BJ (cell line): ENCODE measurements at regions not wholly inside any gene's neighbourhood (a gene's known extent, or its start where the extent isn't known, plus 50 kb on each side); places are given as distances from the start of the nearest gene placed in this dataset. TPM values are rescaled to one million over a fixed set of nuclear protein-coding genes. Genes with fewer than 3 reads are reported as not detected.

Experiments
- CTCF ChIA-PET: fragments of 350-600 bp; formaldehyde crosslinking; extraction: SDS; loops from one replicate; lab custom pipeline; 2021; ENCODE audit warnings: antibody characterized with exemption, inconsistent platforms; lab: Yijun Ruan, JAX
- POLR2A ChIA-PET: fragments of 300-600 bp; sonication (Branson Sonifier 250); formaldehyde crosslinking; extraction: SDS; loops from one replicate; lab custom pipeline; 2021; ENCODE audit warnings: antibody characterized with exemption; lab: Charles Lee
- DNase-seq: peaks from one replicate; pipeline ENCODE4 v3.0.0-alpha.2; 2011; ENCODE audit warnings: low read depth
- H3K27me3 ChIP-seq: 2 replicates; pipeline ENCODE4 v1.6.0; 2011; ENCODE audit warnings: low read length; ENCODE audit not compliant: control insufficient read depth, insufficient read depth
- H3K36me3 ChIP-seq: 2 replicates; pipeline ENCODE4 v1.5.1; 2011; ENCODE audit warnings: low read length; ENCODE audit not compliant: control insufficient read depth, insufficient read depth
- H3K4me3 ChIP-seq: 2 replicates; pipeline ENCODE4 v1.5.1; 2011; ENCODE audit warnings: low read depth, mild to moderate bottlenecking, control low read depth, low read length
- CTCF ChIP-seq: IDR thresholded peaks from 2 replicates; pipeline ENCODE4 v1.5.1; 2011; ENCODE audit warnings: low read depth, mild to moderate bottlenecking, control low read depth, inconsistent platforms, low read length, moderate library complexity; ENCODE audit not compliant: insufficient read depth
- small RNA-seq: library from RNA; depleted of rRNA; stranded (forward); fragments of <200 nt; gene quantifications from one replicate; pipeline ENCODE3, GENCODE V24; 2012; ENCODE audit warnings: low replicate concordance, low read depth; ENCODE audit not compliant: insufficient read length

- Histone ChIP-seq H3K4me3 (no peak overlapping the region), H3K27me3 (no peaks in the 10 kb centered on the region; the same call in 1 of the 2 replicates), H3K36me3 (no peaks in the 10 kb centered on the region)
- DNase-seq: no peak
- TF ChIP-seq CTCF: no peak
- CTCF ChIA-PET: no interaction called here
- POLR2A ChIA-PET: no interaction called here
Measured at GRCh38 chr9:1962588-1963106, 52.5 kb upstream of the SMARCA2 start.

- Histone ChIP-seq H3K36me3 (no peaks in the 10 kb centered on the region), H3K27me3 (no peaks in the 10 kb centered on the region; the same call in 1 of the 2 replicates), H3K4me3 (no peak overlapping the region)
- DNase-seq: no peak
- TF ChIP-seq CTCF: no peak
- POLR2A ChIA-PET: no interaction called here
- CTCF ChIA-PET: interaction anchor here (0.7 kb wide), 1 partner anchor 107 kb away, joined by 4 read pairs; no protein-coding TSS in a partner anchor
Measured at GRCh38 chr9:1964093-1964492, 51.1 kb upstream of the SMARCA2 start.

Small RNA genes in the stretch of these regions (small RNA-seq; reads per million reads assigned to genes)
- not detected for gene RNA5SP279
